NCI-H128 (cell line): ENCODE measurements at regions not wholly inside any gene's neighbourhood (a gene's known extent, or its start where the extent isn't known, plus 50 kb on each side); places are given as distances from the start of the nearest gene placed in this dataset.

Source experiments
- DNase-seq: peaks from one replicate; lab custom pipeline; 2025; ENCODE audit not compliant: unreplicated experiment; lab: John Stamatoyannopoulos, UW

- DNase-seq: no peak
Observed at GRCh38 chr3:120544361-120544760, 51.8 kb upstream of the NDUFB4 start.

DNA sequence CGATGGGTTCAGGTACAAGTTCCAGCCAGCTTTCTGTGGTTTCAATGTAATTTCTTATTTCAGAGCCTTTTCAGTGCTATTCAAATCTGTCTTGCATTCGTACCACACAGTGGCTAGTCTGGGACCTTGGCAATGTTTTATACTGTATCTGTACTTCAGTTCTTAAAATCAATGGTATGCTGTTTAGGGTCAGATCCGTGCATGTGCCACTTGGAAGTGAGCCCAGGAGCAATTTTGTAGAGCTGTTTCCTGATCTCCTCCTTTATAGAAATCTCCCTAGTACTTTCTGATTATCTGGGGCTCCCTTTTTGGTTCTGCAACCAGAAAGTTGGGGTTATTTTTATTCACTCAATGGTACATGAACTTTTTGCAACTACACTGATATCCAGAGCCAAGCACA is 59.5 kb upstream of the NDUFB4 start:
- DNase-seq: no peak

GRCh38 chr3:120532969-120533368 is 63.2 kb upstream of the NDUFB4 start:
- DNase-seq: no peak

- no peak for DNase-seq
Observed at GRCh38 chr3:120528163-120528562, 68.0 kb upstream of the NDUFB4 start.

- no peak for DNase-seq
Observed at GRCh38 chr3:120526011-120526870, 69.9 kb upstream of the NDUFB4 start.

GRCh38 chr3:120524171-120524923 is 71.8 kb upstream of the NDUFB4 start:
- no peak for DNase-seq

GRCh38 chr3:120516136-120516535 is 65.3 kb upstream of the FSTL1 start:
- no peak for DNase-seq

GRCh38 chr3:120512655-120513054 is 61.9 kb upstream of the FSTL1 start:
- no peak for DNase-seq

GRCh38 chr3:120506828-120507774 is 56.3 kb upstream of the FSTL1 start:
- peak; percentile 18 for DNase-seq

- DNase-seq: peak; percentile 7
Observed at GRCh38 chr3:120506076-120506827, 55.5 kb upstream of the FSTL1 start.

- DNase-seq: no peak
Observed at GRCh38 chr3:120503727-120504616, 53.2 kb upstream of the FSTL1 start.

DNA sequence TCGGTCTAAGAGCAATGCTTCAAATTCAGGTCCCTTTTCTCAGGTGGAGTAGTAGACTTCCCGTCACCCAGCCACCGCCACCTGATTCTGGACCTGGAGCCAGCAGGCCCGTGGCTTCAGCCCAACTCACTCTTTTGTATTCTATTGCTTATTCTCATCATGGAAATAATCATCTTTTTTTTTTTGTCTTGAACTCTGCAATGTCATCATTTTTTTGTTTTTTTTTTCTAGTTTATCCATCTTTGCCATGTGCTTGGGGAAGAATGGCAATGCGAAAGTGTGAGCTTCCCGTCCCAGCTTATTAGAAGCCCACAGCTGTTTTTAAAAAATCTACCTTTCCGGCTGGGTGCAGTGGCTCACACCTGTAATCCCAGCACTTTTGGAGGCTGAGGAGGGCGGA is 51.3 kb upstream of the FSTL1 start:
- DNase-seq: no peak
